ENCODE measurements at regions not wholly inside any gene's neighbourhood (a gene's known extent, or its start where the extent isn't known, plus 50 kb on each side); places are given as distances from the start of the nearest gene placed in this dataset.
"Not testable (repeated sequence)": the region's sequence is repeated elsewhere in the genome, so short reads cannot be mapped to it uniquely, and the experiment has no call there.

- H3K4me3 ChIP-seq (ENCODE audit: low read depth, low read length), result no peak overlapping the region
- TF ChIP-seq, protein P1, sequence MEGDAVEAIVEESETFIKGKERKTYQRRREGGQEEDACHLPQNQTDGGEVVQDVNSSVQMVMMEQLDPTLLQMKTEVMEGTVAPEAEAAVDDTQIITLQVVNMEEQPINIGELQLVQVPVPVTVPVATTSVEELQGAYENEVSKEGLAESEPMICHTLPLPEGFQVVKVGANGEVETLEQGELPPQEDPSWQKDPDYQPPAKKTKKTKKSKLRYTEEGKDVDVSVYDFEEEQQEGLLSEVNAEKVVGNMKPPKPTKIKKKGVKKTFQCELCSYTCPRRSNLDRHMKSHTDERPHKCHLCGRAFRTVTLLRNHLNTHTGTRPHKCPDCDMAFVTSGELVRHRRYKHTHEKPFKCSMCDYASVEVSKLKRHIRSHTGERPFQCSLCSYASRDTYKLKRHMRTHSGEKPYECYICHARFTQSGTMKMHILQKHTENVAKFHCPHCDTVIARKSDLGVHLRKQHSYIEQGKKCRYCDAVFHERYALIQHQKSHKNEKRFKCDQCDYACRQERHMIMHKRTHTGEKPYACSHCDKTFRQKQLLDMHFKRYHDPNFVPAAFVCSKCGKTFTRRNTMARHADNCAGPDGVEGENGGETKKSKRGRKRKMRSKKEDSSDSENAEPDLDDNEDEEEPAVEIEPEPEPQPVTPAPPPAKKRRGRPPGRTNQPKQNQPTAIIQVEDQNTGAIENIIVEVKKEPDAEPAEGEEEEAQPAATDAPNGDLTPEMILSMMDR (conservative IDR thresholded peaks at IDR 0.05; ENCODE audit: low read depth, low read length), result no peak
- no peak for DNase-seq (ENCODE audit: low read depth)
These were observed 108.4 kb downstream of the BLID start for GRCh38 chr11:122007601-122008071.

GRCh38 chr11:122004446-122004845 is 111.6 kb downstream of the BLID start:
- TF ChIP-seq, protein P1 (conservative IDR thresholded peaks at IDR 0.05; ENCODE audit: low read depth, low read length), result no peak
- DNase-seq (ENCODE audit: low read depth), result no peak

GRCh38 chr11:122002926-122003325 is 113.1 kb downstream of the BLID start:
- TF ChIP-seq, protein P1 (conservative IDR thresholded peaks at IDR 0.05; ENCODE audit: low read depth, low read length), result no peak
- no peak overlapping the region for H3K4me3 ChIP-seq (ENCODE audit: low read depth, low read length)
- no peak for DNase-seq (ENCODE audit: low read depth)

More at GRCh38 chr11:122004446-122004845, 111.6 kb downstream of the BLID start:
- no peak overlapping the region for H3K4me3 ChIP-seq (ENCODE audit: low read depth, low read length)

DNA sequence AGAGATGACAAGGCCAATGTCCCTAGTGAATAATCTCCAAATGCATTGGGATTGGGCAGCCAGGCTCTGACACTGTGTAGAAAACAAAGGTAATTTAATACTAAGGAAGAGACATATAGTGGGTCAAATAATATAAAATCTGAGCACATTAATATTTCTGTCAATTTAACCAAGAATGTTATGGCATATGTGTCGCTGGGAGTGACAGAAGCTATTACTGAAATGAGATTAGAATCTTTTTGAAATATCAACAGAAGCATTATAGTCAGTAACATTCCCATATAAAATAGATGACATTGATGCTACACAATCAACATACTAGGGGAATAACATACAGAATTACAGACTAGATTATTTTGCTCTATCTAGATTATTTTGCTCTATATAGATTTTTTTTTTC is 114.0 kb downstream of the BLID start:
- TF ChIP-seq, protein P1 (conservative IDR thresholded peaks at IDR 0.05; ENCODE audit: low read depth, low read length), result no peak
- DNase-seq (ENCODE audit: low read depth), result no peak
- no peak overlapping the region for H3K4me3 ChIP-seq (ENCODE audit: low read depth, low read length)

DNA sequence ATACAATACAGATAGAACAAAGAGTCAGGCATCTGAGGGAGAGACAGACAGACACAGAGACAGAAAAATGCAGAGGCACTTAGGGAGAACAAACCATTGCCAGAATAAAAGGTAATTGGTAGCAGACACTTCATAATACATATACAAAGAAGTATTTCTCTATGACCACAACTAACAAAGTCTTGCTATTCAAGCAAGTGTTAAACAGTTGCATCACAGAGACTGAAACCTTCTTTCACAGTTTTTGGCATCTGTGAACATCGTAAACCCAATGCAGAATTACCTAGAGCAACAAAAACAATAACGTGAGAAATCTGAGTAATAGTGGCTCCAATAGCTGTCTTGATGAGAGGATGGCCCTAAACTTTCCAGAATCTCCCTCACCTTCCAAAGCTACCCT is 116.4 kb downstream of the BLID start:
- TF ChIP-seq, protein P1 (conservative IDR thresholded peaks at IDR 0.05; ENCODE audit: low read depth, low read length), result no peak
- DNase-seq (ENCODE audit: low read depth), result no peak

GRCh38 chr11:121996574-121996973 is 119.4 kb downstream of the BLID start:
- TF ChIP-seq, protein P1 (conservative IDR thresholded peaks at IDR 0.05; ENCODE audit: low read depth, low read length), result no peak
- no peak overlapping the region for H3K4me3 ChIP-seq (ENCODE audit: low read depth, low read length)
- DNase-seq (ENCODE audit: low read depth), result no peak

More for the DNA sequence above, 116.4 kb downstream of the BLID start:
- H3K4me3 ChIP-seq (ENCODE audit: low read depth, low read length), result no peak overlapping the region

DNA sequence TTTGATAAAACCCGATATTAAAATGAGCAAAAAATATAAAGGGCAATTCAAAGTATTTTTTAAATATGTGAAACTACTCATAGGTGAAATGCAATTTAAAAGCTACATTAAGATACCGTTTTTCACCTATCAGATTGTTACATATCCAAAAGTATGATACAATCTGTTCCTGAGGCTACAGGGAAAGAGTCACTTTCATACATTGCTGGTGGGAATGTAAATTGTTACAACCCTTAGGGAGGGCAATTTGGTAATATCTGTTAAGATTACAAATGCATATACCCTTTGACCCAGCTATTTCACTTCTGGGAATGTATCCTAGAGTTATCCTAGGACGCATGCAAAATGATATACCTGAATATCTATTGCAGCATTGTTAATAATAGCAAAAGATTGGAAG is 132.1 kb downstream of the BLID start:
- H3K4me3 ChIP-seq (ENCODE audit: low read depth, low read length), result no peak overlapping the region
- TF ChIP-seq, protein P1 (conservative IDR thresholded peaks at IDR 0.05; ENCODE audit: low read depth, low read length), result no peak
- no peak for DNase-seq (ENCODE audit: low read depth)

DNA sequence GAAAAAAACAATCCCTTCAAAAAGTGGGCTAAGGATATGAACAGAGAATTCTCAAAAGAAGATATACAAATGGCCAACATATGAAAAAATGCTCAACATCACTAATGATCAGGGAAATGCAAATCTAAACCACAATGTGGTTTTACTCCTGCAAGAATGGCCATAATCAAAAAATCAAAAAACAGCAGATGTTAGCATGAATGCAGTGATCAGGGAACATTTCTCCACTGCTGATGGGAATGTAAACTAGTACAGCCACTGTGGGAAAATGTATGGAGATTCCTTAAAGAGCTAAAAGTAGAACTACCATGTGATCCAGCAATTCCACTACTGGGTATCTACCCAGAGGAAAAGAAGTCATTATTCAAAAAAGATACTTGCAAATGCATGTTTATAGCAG is 138.1 kb downstream of the BLID start:
- not testable (repeated sequence) for DNase-seq (ENCODE audit: low read depth); H3K4me3 ChIP-seq (ENCODE audit: low read depth, low read length)

Data from epithelial cell of proximal tubule (primary cell).